ENCODE measurements at regions not wholly inside any gene's neighbourhood (a gene's known extent, or its start where the extent isn't known, plus 50 kb on each side); places are given as distances from the start of the nearest gene placed in this dataset.

DNA sequence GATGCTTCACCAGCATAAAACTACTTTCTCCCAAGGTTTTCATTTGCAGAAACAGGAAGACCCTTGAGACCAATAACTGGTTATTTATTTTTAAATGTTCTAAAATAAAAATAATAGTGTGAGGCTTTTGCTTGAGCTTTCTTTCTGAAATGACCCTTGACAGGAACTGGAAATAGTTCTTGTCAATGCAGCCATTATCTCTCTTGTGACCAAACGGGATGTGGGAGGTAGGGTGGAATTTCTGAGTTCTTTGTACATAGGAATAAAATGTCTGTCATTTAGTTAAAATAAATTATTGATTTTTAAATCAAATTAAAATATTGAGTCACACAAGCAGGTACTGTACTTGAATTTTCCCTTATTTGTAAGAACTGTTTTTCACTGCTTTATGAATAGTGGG is 110.2 kb upstream of the CCN2 start:
- H3K4me1 Mint-ChIP-seq (ENCODE audit: low read depth): no peaks in the 10 kb centered on the region
- Histone ChIP-seq H3K4me1 (ENCODE audit: insufficient read depth, low read length) (no peaks in the 10 kb centered on the region), H3K27ac (ENCODE audit: low read depth in 1 of 2, low read length in 2 of 2) (no peak overlapping the region), H3K9me3 (ENCODE audit: control insufficient read depth in 1 of 2, insufficient read depth in 1 of 2, low read length in 2 of 2) (no peaks in the 10 kb centered on the region), H3K27me3 (ENCODE audit: control insufficient read depth in 1 of 2, insufficient read depth in 2 of 2, low read length in 2 of 2) (no peaks in the 10 kb centered on the region), H3K4me3 (ENCODE audit: low read length) (no peak overlapping the region), H3K36me3 (ENCODE audit: insufficient read depth, low read length) (no peaks in the 10 kb centered on the region)
- H3K27ac Mint-ChIP-seq: no peak overlapping the region
- TF ChIP-seq, protein P1, sequence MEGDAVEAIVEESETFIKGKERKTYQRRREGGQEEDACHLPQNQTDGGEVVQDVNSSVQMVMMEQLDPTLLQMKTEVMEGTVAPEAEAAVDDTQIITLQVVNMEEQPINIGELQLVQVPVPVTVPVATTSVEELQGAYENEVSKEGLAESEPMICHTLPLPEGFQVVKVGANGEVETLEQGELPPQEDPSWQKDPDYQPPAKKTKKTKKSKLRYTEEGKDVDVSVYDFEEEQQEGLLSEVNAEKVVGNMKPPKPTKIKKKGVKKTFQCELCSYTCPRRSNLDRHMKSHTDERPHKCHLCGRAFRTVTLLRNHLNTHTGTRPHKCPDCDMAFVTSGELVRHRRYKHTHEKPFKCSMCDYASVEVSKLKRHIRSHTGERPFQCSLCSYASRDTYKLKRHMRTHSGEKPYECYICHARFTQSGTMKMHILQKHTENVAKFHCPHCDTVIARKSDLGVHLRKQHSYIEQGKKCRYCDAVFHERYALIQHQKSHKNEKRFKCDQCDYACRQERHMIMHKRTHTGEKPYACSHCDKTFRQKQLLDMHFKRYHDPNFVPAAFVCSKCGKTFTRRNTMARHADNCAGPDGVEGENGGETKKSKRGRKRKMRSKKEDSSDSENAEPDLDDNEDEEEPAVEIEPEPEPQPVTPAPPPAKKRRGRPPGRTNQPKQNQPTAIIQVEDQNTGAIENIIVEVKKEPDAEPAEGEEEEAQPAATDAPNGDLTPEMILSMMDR (IDR thresholded peaks at IDR 0.05): no peak
- H3K4me3 Mint-ChIP-seq: no peak overlapping the region
- ATAC-seq (ENCODE audit: poor library complexity) (no peak), DNase-seq (no peak)
- no peaks in the 10 kb centered on the region for H3K36me3 Mint-ChIP-seq (ENCODE audit: low read depth)
- H3K27me3 Mint-ChIP-seq: no peaks in the 10 kb centered on the region
- intact Hi-C loops (cut with DNase I, micrococcal nuclease): no loop called here
- POLR2A ChIA-PET: no interaction called here
- peaks cover 4% of the 10 kb centered on the region for H3K9me3 Mint-ChIP-seq
- CTCF ChIA-PET: no interaction called here

- CTCF ChIA-PET: no interaction called here
- TF ChIP-seq, protein P1 (IDR thresholded peaks at IDR 0.05): no peak
- Histone ChIP-seq H3K36me3 (ENCODE audit: insufficient read depth, low read length) (no peaks in the 10 kb centered on the region), H3K4me1 (ENCODE audit: insufficient read depth, low read length) (no peaks in the 10 kb centered on the region), H3K4me3 (ENCODE audit: low read length) (no peak overlapping the region), H3K9me3 (ENCODE audit: control insufficient read depth in 1 of 2, insufficient read depth in 1 of 2, low read length in 2 of 2) (no peaks in the 10 kb centered on the region), H3K27me3 (ENCODE audit: control insufficient read depth in 1 of 2, insufficient read depth in 2 of 2, low read length in 2 of 2) (no peaks in the 10 kb centered on the region), H3K27ac (ENCODE audit: low read depth in 1 of 2, low read length in 2 of 2) (no peak overlapping the region)
- Mint-ChIP-seq H3K27ac (no peak overlapping the region), H3K4me1 (ENCODE audit: low read depth) (no peaks in the 10 kb centered on the region), H3K36me3 (ENCODE audit: low read depth) (no peaks in the 10 kb centered on the region), H3K9me3 (peaks cover 7% of the 10 kb centered on the region), H3K4me3 (no peak overlapping the region), H3K27me3 (no peaks in the 10 kb centered on the region)
- intact Hi-C loops (cut with DNase I, micrococcal nuclease): no loop called here
- ATAC-seq (ENCODE audit: poor library complexity) (no peak), DNase-seq (no peak)
- POLR2A ChIA-PET: no interaction called here
Observed at GRCh38 chr6:132060591-132060990, 109.4 kb upstream of the CCN2 start.

DNA sequence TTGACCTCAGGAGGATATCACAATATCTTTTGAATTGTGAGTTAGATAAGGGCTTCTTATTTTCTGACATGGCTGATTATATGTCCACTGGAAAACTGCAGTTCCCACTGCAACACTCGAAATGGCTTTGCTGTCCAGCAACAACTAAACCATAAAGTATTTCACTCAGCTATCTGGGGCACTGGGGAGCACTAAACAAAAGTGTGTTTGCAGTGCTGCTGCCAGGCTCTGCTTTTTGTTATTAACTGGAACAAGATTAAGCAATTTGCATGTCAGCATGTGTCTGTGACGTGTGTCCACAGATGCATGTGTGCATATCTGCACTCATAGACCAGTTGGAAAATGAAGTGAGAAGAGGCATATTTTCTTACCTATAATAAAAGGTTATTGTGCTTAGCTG is 107.8 kb upstream of the CCN2 start:
- H3K36me3 ChIP-seq (ENCODE audit: insufficient read depth, low read length): no peaks in the 10 kb centered on the region
- intact Hi-C loops (cut with DNase I, micrococcal nuclease): no loop called here
- Mint-ChIP-seq H3K9me3 (peaks cover 7% of the 10 kb centered on the region), H3K4me3 (no peak overlapping the region), H3K27ac (no peak overlapping the region), H3K36me3 (ENCODE audit: low read depth) (no peaks in the 10 kb centered on the region), H3K27me3 (no peaks in the 10 kb centered on the region), H3K4me1 (ENCODE audit: low read depth) (no peaks in the 10 kb centered on the region)
- POLR2A ChIA-PET: no interaction called here
- ATAC-seq (ENCODE audit: poor library complexity) (no peak), DNase-seq (no peak)
- TF ChIP-seq, protein P1 (IDR thresholded peaks at IDR 0.05): no peak
- no peak overlapping the region for H3K27ac ChIP-seq (ENCODE audit: low read depth in 1 of 2, low read length in 2 of 2)
- no peaks in the 10 kb centered on the region for H3K9me3 ChIP-seq (ENCODE audit: control insufficient read depth in 1 of 2, insufficient read depth in 1 of 2, low read length in 2 of 2)
- H3K27me3 ChIP-seq (ENCODE audit: control insufficient read depth in 1 of 2, insufficient read depth in 2 of 2, low read length in 2 of 2): no peaks in the 10 kb centered on the region
- CTCF ChIA-PET: no interaction called here
- H3K4me3 ChIP-seq (ENCODE audit: low read length): no peak overlapping the region
- H3K4me1 ChIP-seq (ENCODE audit: insufficient read depth, low read length): no peaks in the 10 kb centered on the region
